Peyer's patch (tissue), 4 donors: ENCODE measurements at regions not wholly inside any gene's neighbourhood (a gene's known extent, or its start where the extent isn't known, plus 50 kb on each side); places are given as distances from the start of the nearest gene placed in this dataset.

ENCODE experiments used
- CTCF ChIP-seq, 6 experiments: fragments of 450-650 bp in 4 of 6; fragments of 200-600 bp in 2 of 6; sonication (generic) in 1 of 6; IDR thresholded peaks; one replicate each; pipeline ENCODE4 v1.5.1; 2017 to 2019; ENCODE audit warnings: antibody characterized with exemption in 6 of 6, mild to moderate bottlenecking in 3 of 6, moderate library complexity in 1 of 6
- POLR2A ChIP-seq, 2 donors: fragments of 450-650 bp; IDR thresholded peaks; one replicate each; pipeline ENCODE4 v1.5.1; 2017; ENCODE audit warnings: antibody characterized with exemption in 2 of 2, mild to moderate bottlenecking in 2 of 2, moderate library complexity in 2 of 2

- TF ChIP-seq POLR2A (IDR thresholded peaks at IDR 0.05) = no peak
- no peak for TF ChIP-seq CTCF (IDR thresholded peaks at IDR 0.05)
Observed at GRCh38 chr5:106522296-106522695, 1148.4 kb downstream of the EFNA5 start.
